GM12878 (cell line): ENCODE measurements at regions not wholly inside any gene's neighbourhood (a gene's known extent, or its start where the extent isn't known, plus 50 kb on each side); places are given as distances from the start of the nearest gene placed in this dataset.

Experiments
- ATAC-seq: fragments of 200-7000 bp; cut with Tn5 transposase; 3 replicates; pipeline ENCODE4 v1.9.1; 2020; ENCODE audit warnings: mild to moderate bottlenecking, moderate library complexity
- BruUV-seq: library from RNA; stranded (reverse); fragments of 400-500 nt; replicated peaks from 2 replicates; lab custom pipeline; 2021; lab: Mats Ljungman, UMichigan
- CTCF ChIA-PET: fragments of 300-600 bp; sonication (Branson Sonifier 250); formaldehyde crosslinking; extraction: SDS; loops from one replicate; lab custom pipeline; 2021; ENCODE audit warnings: inconsistent platforms; lab: Yijun Ruan, JAX
- POLR2A ChIA-PET: fragments of 350-600 bp; formaldehyde crosslinking; extraction: SDS; loops from one replicate; lab custom pipeline; 2021; ENCODE audit warnings: inconsistent platforms; lab: Charles Lee
- RAD21 ChIA-PET: fragments of 300-600 bp; sonication (Branson Sonifier 250); formaldehyde crosslinking; loops from one replicate; lab custom pipeline; 2023; ENCODE audit warnings: antibody characterized with exemption; ENCODE audit not compliant: unreplicated experiment; lab: Charles Lee
- SMC1A ChIA-PET: fragments of 300-600 bp; sonication (Branson Sonifier 250); formaldehyde crosslinking; loops from one replicate; lab custom pipeline; 2023; ENCODE audit not compliant: unreplicated experiment, uncharacterized antibody; lab: Charles Lee
- DNase-seq: peaks from one replicate; pipeline ENCODE4 v3.0.0-alpha.2; 2011; ENCODE audit warnings: low read depth, low spot score
- FAIRE-seq: peaks from 3 replicates; lab custom pipeline; 2011; peaks lifted over from hg19 to GRCh38; lab: Jason Lieb, UNC
- H2AFZ ChIP-seq: 2 replicates; pipeline ENCODE4 v1.6.0; 2011; ENCODE audit warnings: low read depth, low read length, control low read depth; ENCODE audit not compliant: control insufficient read depth
- H3K27ac ChIP-seq: 2 replicates; pipeline ENCODE4 v1.5.1; 2011; ENCODE audit warnings: control low read depth; ENCODE audit not compliant: control insufficient read depth, insufficient read depth
- H3K27me3 ChIP-seq, 2 experiments: replicated peaks in 1 of 2; 2 replicates each; pipeline versions ENCODE4 v1.6.0 to v1.6.1; 2011; ENCODE audit warnings: low read length in 1 of 2; ENCODE audit not compliant: control insufficient read depth in 2 of 2, insufficient read depth in 2 of 2
- H3K36me3 ChIP-seq, 2 experiments: 2 replicates each; pipeline ENCODE4 v1.5.1; 2011; ENCODE audit warnings: low read length in 1 of 2; ENCODE audit not compliant: control insufficient read depth in 2 of 2, insufficient read depth in 2 of 2
- H3K4me1 ChIP-seq: 2 replicates; pipeline ENCODE4 v1.6.1; 2011; ENCODE audit warnings: mild to moderate bottlenecking, low read length, moderate library complexity, mixed read lengths; ENCODE audit not compliant: control insufficient read depth, insufficient read depth
- H3K4me2 ChIP-seq: 2 replicates; pipeline ENCODE4 v1.6.0; 2011; ENCODE audit warnings: control low read depth; ENCODE audit not compliant: control insufficient read depth, insufficient read depth
- H3K4me3 ChIP-seq: fragments of 200-600 bp; sonication (generic); 2 replicates; pipeline ENCODE4 v1.5.1; 2016
- H3K79me2 ChIP-seq: 2 replicates; pipeline ENCODE4 v1.6.0; 2011; ENCODE audit warnings: low read length; ENCODE audit not compliant: control insufficient read depth, insufficient read depth
- H3K9ac ChIP-seq: 2 replicates; pipeline ENCODE4 v1.8.0; 2011; ENCODE audit warnings: low read length, control low read depth, mixed read lengths; ENCODE audit not compliant: control insufficient read depth, insufficient read depth
- H3K9me3 ChIP-seq: replicated peaks from 3 replicates; pipeline ENCODE4 v1.5.1; 2011; ENCODE audit warnings: mild to moderate bottlenecking, low read length; ENCODE audit not compliant: control insufficient read depth, insufficient read depth
- H4K20me1 ChIP-seq: 2 replicates; pipeline ENCODE4 v1.6.0; 2011; ENCODE audit not compliant: control insufficient read depth, insufficient read depth
- EED ChIP-seq: sonication (generic); IDR thresholded peaks from 2 replicates; pipeline ENCODE4 v1.6.1; 2016; ENCODE audit warnings: antibody characterized with exemption, low read depth
- EGR1 ChIP-seq, 2 experiments: IDR thresholded peaks; 1 replicate in 1 of 2; 2 replicates in 1 of 2; pipeline ENCODE4 v1.6.1; 2011 to 2012; ENCODE audit warnings: low read depth in 2 of 2, low read length in 2 of 2, borderline replicate concordance in 1 of 2, mild to moderate bottlenecking in 1 of 2, moderate library complexity in 1 of 2
- MAX ChIP-seq: IDR thresholded peaks from 2 replicates; pipeline ENCODE4 v1.6.1; 2012; ENCODE audit warnings: low read depth, low read length, improper control_type of control experiment
- NBN ChIP-seq: fragments of 450-650 bp; IDR thresholded peaks from 2 replicates; pipeline ENCODE4 v1.6.1; 2016
- NFYB ChIP-seq: IDR thresholded peaks from 2 replicates; pipeline ENCODE4 v1.6.1; 2011; ENCODE audit warnings: low read depth, mild to moderate bottlenecking, low read length, improper control_type of control experiment, moderate library complexity; ENCODE audit not compliant: insufficient read depth
- YBX1 ChIP-seq: fragments of 450-650 bp; IDR thresholded peaks from 2 replicates; pipeline ENCODE4 v1.6.1; 2016; ENCODE audit warnings: antibody characterized with exemption
- ZBTB33 ChIP-seq: fragments of 450-650 bp; IDR thresholded peaks from 2 replicates; pipeline ENCODE4 v1.6.1; 2017; ENCODE audit warnings: mild to moderate bottlenecking
- ZNF24 ChIP-seq: fragments of 450-650 bp; IDR thresholded peaks from 2 replicates; pipeline ENCODE4 v1.6.1; 2017; ENCODE audit warnings: antibody characterized with exemption, mild to moderate bottlenecking
- ZZZ3 ChIP-seq: IDR thresholded peaks from 2 replicates; pipeline ENCODE4 v1.6.1; 2011; ENCODE audit warnings: low read depth; ENCODE audit not compliant: control insufficient read depth, insufficient read length
- WGBS: methylation state at CpG from one replicate; pipeline ENCODE4 v1.1.6; 2016; ENCODE audit warnings: low lambda C conversion rate; ENCODE audit not compliant: insufficient replicate concordance, insufficient coverage; ENCODE audit errors: missing lambda C conversion rate; 5-methylcytosine and 5-hydroxymethylcytosine counted together
- in situ Hi-C: fragments of 300-500 bp; cut with MboI; formaldehyde crosslinking; loops from 9 replicates; pipeline ENCODE4 v1.14.3; 2018; ENCODE audit warnings: mixed read lengths
- intact Hi-C: fragments of 100-400 bp; cut with micrococcal nuclease; formaldehyde crosslinking; loops from one replicate; pipeline ENCODE4 v1.14.2; 2022; ENCODE audit not compliant: unreplicated experiment
- TF ChIP-seq, protein P1 (sequence below): IDR thresholded peaks from 2 replicates; pipeline ENCODE4 v1.6.1; 2012; ENCODE audit warnings: improper control_type of control experiment, low read depth, low read length; ENCODE audit not compliant: insufficient replicate concordance

GRCh38 chr2:65691816-65692215 lies 259.4 kb upstream of the SPRED2 start:
- Histone ChIP-seq H3K36me3 (no peaks in the 10 kb centered on the region), H3K27me3 (0 out of 4 replicates have a peak, but pooled peaks cover 0 to 3% of the 10 kb centered on the region in 2 experiments), H3K27ac (no peak overlapping the region), H3K4me3 (no peak overlapping the region), H3K79me2 (no peaks in the 10 kb centered on the region), H3K9ac (no peak overlapping the region), H4K20me1 (no peaks in the 10 kb centered on the region), H3K4me2 (no peak overlapping the region), H3K4me1 (no peaks in the 10 kb centered on the region), H3K9me3 (no peaks in the 10 kb centered on the region), H2AFZ (no peak overlapping the region)
- 6% methylated on average over 5 of the region's 5 CpGs for WGBS
- no peak for ATAC-seq
- no peak for DNase-seq
- no peak for FAIRE-seq
- ChIA-PET CTCF (no interaction called here), SMC1A (interaction anchor here (0.9 to 1.6 kb wide), 2 partner anchors 11 to 39 kb away, joined by 3 to 4 read pairs; no protein-coding TSS in a partner anchor), RAD21 (no interaction called here), POLR2A (no interaction called here)
- TF ChIP-seq, protein P1, sequence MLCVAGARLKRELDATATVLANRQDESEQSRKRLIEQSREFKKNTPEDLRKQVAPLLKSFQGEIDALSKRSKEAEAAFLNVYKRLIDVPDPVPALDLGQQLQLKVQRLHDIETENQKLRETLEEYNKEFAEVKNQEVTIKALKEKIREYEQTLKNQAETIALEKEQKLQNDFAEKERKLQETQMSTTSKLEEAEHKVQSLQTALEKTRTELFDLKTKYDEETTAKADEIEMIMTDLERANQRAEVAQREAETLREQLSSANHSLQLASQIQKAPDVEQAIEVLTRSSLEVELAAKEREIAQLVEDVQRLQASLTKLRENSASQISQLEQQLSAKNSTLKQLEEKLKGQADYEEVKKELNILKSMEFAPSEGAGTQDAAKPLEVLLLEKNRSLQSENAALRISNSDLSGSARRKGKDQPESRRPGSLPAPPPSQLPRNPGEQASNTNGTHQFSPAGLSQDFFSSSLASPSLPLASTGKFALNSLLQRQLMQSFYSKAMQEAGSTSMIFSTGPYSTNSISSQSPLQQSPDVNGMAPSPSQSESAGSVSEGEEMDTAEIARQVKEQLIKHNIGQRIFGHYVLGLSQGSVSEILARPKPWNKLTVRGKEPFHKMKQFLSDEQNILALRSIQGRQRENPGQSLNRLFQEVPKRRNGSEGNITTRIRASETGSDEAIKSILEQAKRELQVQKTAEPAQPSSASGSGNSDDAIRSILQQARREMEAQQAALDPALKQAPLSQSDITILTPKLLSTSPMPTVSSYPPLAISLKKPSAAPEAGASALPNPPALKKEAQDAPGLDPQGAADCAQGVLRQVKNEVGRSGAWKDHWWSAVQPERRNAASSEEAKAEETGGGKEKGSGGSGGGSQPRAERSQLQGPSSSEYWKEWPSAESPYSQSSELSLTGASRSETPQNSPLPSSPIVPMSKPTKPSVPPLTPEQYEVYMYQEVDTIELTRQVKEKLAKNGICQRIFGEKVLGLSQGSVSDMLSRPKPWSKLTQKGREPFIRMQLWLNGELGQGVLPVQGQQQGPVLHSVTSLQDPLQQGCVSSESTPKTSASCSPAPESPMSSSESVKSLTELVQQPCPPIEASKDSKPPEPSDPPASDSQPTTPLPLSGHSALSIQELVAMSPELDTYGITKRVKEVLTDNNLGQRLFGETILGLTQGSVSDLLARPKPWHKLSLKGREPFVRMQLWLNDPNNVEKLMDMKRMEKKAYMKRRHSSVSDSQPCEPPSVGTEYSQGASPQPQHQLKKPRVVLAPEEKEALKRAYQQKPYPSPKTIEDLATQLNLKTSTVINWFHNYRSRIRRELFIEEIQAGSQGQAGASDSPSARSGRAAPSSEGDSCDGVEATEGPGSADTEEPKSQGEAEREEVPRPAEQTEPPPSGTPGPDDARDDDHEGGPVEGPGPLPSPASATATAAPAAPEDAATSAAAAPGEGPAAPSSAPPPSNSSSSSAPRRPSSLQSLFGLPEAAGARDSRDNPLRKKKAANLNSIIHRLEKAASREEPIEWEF, result no peak
- TF ChIP-seq MAX, result no peak
- no peak for TF ChIP-seq YBX1
- TF ChIP-seq ZZZ3, result no peak
- TF ChIP-seq ZNF24, result no peak
- TF ChIP-seq NBN, result no peak
- TF ChIP-seq EGR1 (IDR thresholded peaks at IDR 0.05; ENCODE audit: borderline replicate concordance in 1 of 2, low read depth in 2 of 2, low read length in 2 of 2), result no peak
- no peak for TF ChIP-seq EED
- no peak for TF ChIP-seq ZBTB33
- TF ChIP-seq NFYB, result no peak
- intact Hi-C loops, result no loop called here
- in situ Hi-C loops, result no loop called here
- no TSS peak for BruUV-seq
